ENCODE measurements at regions not wholly inside any gene's neighbourhood (a gene's known extent, or its start where the extent isn't known, plus 50 kb on each side); places are given as distances from the start of the nearest gene placed in this dataset.

GRCh38 chr22:47921906-47922305, 1159.5 kb downstream of the TBC1D22A start:
- TF ChIP-seq REST (IDR thresholded peaks at IDR 0.05; ENCODE audit: insufficient read depth in 1 of 2, low read depth in 2 of 2, low read length in 1 of 2) (no peak), TCF7L2 (IDR thresholded peaks at IDR 0.05; ENCODE audit: low read depth, low read length) (no peak), POLR2AphosphoS5 (IDR thresholded peaks at IDR 0.05; ENCODE audit: low read depth, low read length) (no peak), SIN3A (IDR thresholded peaks at IDR 0.05; ENCODE audit: borderline replicate concordance, insufficient read depth, low read depth, low read length) (no peak), CTCF (IDR thresholded peaks at IDR 0.05) (no peak)
- Histone ChIP-seq H3K9me3 (ENCODE audit: control insufficient read depth, insufficient read depth, low read depth, low read length) (no peaks in the 10 kb centered on the region), H3K27me3 (ENCODE audit: control insufficient read depth, insufficient read depth, low read length) (no peaks in the 10 kb centered on the region), H3K4me1 (ENCODE audit: control insufficient read depth, insufficient read depth, low read length) (no peaks in the 10 kb centered on the region), H3K27ac (ENCODE audit: low read length) (no peak overlapping the region), H3K4me3 (ENCODE audit: low read depth in 2 of 2, low read length in 2 of 2) (no peak overlapping the region), H3K36me3 (ENCODE audit: control insufficient read depth, insufficient read depth, low read length) (no peaks in the 10 kb centered on the region)
- ChIA-PET CTCF (no interaction called here), POLR2A (no interaction called here)
- no peak for DNase-seq (ENCODE audit: low read depth, low spot score)
- intact Hi-C loops (cut with micrococcal nuclease; ENCODE audit: unreplicated experiment) (no loop called here), in situ Hi-C loops (cut with HindIII; ENCODE audit: low pct_unique_long_range_greater_than_20kb, low sequenced_read_pairs) (no loop called here)
- no TSS peak for BruUV-seq (replicated peaks)
- no peak for ATAC-seq

- POLR2A ChIA-PET = no interaction called here
- no TSS peak for BruUV-seq (replicated peaks)
- no peaks in the 10 kb centered on the region for H3K9me3 ChIP-seq (ENCODE audit: control insufficient read depth, insufficient read depth, low read depth, low read length)
- TF ChIP-seq REST (IDR thresholded peaks at IDR 0.05; ENCODE audit: insufficient read depth in 1 of 2, low read depth in 2 of 2, low read length in 1 of 2) (no peak), SIN3A (IDR thresholded peaks at IDR 0.05; ENCODE audit: borderline replicate concordance, insufficient read depth, low read depth, low read length) (no peak), POLR2AphosphoS5 (IDR thresholded peaks at IDR 0.05; ENCODE audit: low read depth, low read length) (no peak), CTCF (IDR thresholded peaks at IDR 0.05) (no peak), TCF7L2 (IDR thresholded peaks at IDR 0.05; ENCODE audit: low read depth, low read length) (no peak)
- no peaks in the 10 kb centered on the region for H3K27me3 ChIP-seq (ENCODE audit: control insufficient read depth, insufficient read depth, low read length)
- CTCF ChIA-PET = no interaction called here
- H3K4me1 ChIP-seq (ENCODE audit: control insufficient read depth, insufficient read depth, low read length) = no peaks in the 10 kb centered on the region
- in situ Hi-C loops (cut with HindIII; ENCODE audit: low pct_unique_long_range_greater_than_20kb, low sequenced_read_pairs) (no loop called here), intact Hi-C loops (cut with micrococcal nuclease; ENCODE audit: unreplicated experiment) (no loop called here)
- H3K27ac ChIP-seq (ENCODE audit: low read length) = no peak overlapping the region
- no peak for ATAC-seq
- H3K36me3 ChIP-seq (ENCODE audit: control insufficient read depth, insufficient read depth, low read length) = no peaks in the 10 kb centered on the region
- DNase-seq (ENCODE audit: low read depth, low spot score) = no peak
- H3K4me3 ChIP-seq (ENCODE audit: low read depth in 2 of 2, low read length in 2 of 2) = no peak overlapping the region
Observed at GRCh38 chr22:47920380-47920959, 1158.0 kb downstream of the TBC1D22A start.

Measured in Panc1 (cell line).